Activated CD4-positive, CD25-positive, alpha-beta regulatory T cell (primary cell): ENCODE measurements at regions not wholly inside any gene's neighbourhood (a gene's known extent, or its start where the extent isn't known, plus 50 kb on each side); places are given as distances from the start of the nearest gene placed in this dataset.

Experiments used
- DNase-seq, 4 experiments: peaks; one replicate each; lab custom pipeline; 2025; lab: John Stamatoyannopoulos, UW

DNA sequence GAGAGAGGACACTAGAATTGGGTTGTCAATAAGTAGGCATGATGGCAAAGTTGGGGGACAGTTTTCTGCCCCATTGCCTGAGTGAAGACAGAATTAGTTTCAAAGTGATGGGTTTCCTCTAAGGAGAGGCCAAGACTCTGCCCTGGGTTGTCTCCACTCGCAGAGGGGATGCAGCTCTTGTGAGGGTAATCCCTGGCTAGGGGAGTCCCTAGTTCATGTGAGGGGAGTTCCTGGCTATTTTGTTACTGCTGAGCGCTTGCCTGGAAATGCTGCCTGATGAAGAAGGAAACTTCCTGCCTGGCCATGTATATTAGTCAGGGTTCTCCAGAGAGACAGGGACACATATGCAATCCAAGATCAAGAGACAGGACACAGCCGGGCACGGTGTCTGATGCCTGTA is 501.5 kb downstream of the BCL11A start:
- DNase-seq = no peak

GRCh38 chr2:60047944-60048525 is 505.4 kb downstream of the BCL11A start:
- no peak for DNase-seq

DNA sequence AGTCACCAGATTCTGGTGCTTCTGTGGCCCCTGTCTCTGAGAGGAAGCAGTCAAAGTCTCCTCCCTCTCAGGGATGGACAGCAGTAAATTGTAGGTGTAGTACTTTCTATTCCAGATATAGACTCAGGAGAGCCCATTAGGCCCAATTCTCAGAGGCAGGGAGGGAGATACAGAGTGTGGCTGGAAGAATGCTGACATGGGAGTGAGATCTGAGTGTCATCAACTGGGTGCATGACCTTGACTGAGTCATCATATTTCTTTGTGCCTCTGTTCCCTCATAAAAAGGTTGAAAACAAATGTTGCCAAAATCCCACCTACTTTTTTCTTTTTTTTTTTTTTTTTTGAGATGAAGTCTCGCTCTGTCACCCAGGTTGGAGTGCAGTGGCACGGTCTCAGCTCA is 506.1 kb downstream of the BCL11A start:
- no peak for DNase-seq

GRCh38 chr2:60046529-60046928 is 506.9 kb downstream of the BCL11A start:
- DNase-seq = no peak

GRCh38 chr2:60045456-60045855 is 508.0 kb downstream of the BCL11A start:
- DNase-seq = no peak

DNA sequence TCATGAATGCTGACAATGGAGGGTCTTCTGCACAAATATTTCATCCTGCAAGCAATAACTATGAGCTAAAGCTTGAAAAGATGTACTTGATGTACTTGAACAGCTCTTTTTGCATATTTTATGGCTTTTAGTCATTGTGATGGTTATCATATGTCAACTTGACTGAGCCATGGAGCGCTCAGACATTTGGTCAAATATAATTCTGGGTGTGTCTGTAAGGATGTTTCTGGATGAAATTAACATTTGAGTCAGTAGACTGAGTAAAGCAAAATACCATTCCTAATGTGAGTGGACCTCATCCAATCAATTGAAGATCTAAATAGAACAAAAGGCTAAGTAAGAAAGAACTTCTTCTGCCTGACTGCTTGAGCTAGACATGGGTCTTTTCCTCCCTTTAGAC is 509.0 kb downstream of the BCL11A start:
- no peak for DNase-seq

- no peak for DNase-seq
Measured at GRCh38 chr2:60042023-60042422, 511.4 kb downstream of the BCL11A start.

DNA sequence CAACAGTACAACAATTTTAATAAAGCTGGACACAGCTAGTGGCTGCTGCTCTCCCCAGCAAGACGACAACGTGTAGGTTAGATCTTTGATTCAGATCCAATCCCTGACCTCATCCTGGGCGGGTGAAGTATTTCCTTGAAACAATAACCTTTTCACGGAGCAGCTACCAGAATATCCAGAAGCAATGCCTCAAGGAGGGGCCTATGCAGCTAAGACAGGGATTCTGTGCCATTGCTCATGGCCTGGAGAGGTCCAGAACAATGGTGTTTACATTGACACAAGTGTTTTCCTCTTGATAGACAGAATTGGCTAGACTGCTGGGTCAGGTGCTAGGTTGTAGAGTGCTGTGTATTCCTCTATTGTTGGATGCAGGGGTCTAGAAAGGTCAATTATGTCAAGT is 520.1 kb downstream of the BCL11A start:
- DNase-seq = no peak

DNA sequence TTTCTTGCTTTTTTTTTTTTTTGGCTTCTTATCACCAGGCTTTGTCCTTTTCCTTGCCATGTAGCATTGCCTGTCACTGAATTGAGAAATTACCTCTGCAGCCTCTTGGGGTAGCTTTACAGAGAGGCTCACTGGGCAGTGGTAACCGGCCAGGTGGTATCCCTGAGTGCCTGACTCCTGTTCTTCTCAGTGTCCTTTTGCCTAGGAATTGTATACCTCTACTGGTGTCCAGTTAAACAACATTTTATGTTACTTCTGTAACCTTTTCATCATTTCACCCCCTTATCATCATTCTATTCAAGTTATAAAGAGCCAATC is 523.9 kb downstream of the BCL11A start:
- no peak for DNase-seq

GRCh38 chr2:60028849-60029565 is 524.4 kb downstream of the BCL11A start:
- DNase-seq = no peak

DNA sequence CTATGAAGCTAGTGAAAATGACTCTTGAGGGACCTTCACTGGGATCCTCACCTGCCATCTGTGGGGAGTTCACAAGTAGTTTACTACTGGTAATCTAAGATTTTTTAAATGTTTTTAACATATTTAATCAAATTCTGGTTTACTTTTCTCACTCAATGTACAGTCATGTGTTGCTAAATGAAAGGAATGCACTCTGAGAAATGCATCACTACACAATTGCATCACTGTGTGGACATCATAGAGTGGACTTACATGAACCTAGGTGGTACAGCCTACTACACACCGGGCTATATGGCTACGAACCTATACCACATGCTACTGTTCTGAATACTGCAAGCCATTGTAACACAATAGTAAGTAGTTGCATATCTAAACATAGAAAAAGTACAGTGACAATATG is 528.0 kb downstream of the BCL11A start:
- no peak for DNase-seq

DNA sequence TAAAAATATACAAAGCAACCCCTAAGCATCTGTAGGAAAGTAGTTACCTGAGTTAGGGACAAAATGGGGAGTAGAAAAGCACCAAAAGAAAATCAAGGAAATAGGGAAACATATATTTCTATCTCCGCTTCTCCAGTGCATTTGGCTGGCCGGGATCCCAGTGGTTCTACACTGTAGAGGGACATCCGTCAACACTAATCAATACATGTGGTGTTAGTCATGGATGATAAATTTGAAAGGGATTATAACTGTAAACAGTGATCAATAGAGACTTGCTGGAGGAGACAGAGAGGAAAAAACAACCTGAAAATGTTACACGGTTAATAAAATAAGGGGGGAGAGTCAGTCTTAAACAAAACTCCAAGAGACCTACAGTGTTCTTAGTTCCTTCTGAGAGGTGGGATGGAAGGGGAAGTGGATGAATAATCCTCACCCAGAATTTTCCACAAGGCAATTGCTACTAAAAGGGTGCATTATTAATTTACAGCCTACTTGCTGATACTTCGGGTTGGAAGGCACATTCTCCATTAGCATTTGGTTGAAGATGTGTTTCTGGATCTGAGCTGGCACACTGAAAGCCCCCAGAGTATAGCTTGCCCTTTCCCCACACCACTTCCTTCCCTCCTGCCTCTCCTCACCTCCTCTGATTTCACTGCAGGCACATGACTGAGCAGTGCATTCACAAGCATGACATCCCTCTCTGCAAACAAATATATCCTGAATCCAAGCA is 530.0 kb downstream of the BCL11A start:
- no peak for DNase-seq

DNA sequence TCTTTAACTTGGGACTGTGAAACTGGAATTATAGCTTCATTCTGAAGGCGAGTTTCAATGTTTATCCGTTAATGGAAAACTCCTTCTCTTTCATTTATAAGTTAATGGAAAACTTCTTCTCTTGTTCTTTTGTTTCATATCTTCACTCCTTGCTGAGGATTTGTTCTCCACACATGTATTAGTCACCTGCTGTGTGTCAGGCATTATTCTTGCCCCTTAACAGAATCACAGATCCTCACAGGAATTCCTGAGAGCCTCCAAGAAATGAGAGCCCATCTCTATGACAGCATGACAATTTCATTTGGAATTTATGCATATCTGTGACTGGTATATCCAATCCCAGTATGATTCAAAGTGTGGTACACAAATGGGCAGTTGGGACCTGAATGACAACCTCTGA is 545.8 kb downstream of the BCL11A start:
- DNase-seq = no peak

GRCh38 chr2:60003076-60003475 is 550.4 kb downstream of the BCL11A start:
- no peak for DNase-seq

DNA sequence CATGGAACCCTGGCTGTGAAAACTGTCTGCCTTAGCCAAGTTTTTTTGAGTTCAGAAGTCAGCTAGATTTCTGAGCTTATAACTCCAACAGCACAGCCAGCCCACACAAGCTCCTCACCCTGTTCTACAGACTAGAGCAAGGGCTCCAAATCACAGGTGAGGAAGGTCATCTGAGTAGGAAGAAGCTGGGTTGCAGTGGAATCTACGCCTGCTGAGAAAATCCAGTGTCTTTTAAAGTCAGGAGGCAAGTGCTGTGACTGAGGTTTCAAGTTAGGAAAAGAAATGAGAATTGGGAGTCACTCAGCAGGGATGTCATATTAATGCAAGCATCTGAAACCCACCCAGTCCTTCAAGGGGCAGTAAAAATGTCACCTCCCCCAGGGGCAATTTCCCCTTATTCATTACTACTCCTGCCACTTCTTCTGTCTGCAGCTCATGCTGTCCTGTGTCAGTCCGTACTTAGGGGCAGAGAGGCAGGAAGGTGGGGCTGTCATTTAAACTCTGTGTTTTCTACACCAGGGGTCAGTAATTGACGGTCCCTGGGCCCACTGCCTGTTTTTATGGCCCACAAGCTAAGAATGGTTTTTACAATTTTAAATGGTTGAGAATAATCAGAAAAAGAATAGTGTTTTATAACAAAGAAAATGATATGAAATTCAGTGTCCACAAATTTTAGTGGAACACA is 551.1 kb downstream of the BCL11A start:
- no peak for DNase-seq

DNA sequence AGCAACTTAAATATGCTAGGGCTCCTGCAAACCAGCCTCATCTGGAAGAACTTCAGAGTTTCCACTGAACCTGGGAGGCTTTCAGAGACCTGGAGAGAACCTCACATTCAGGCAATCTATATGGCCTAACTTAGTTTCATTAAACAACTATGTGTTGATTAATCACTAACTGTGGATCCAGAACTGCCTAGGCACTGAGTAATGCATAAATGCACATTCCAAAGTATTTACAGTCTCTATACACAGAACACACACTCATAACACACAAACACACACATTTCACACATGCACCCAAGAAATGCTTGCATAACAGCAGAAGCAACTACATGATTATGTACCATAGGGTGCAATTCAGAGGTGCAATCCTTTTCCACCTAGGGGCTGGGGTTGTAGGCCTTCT is 552.8 kb downstream of the BCL11A start:
- DNase-seq = no peak

GRCh38 chr2:59998324-59998723 is 555.1 kb downstream of the BCL11A start:
- no peak for DNase-seq

GRCh38 chr2:59997371-59997770 is 556.1 kb downstream of the BCL11A start:
- DNase-seq = no peak

DNA sequence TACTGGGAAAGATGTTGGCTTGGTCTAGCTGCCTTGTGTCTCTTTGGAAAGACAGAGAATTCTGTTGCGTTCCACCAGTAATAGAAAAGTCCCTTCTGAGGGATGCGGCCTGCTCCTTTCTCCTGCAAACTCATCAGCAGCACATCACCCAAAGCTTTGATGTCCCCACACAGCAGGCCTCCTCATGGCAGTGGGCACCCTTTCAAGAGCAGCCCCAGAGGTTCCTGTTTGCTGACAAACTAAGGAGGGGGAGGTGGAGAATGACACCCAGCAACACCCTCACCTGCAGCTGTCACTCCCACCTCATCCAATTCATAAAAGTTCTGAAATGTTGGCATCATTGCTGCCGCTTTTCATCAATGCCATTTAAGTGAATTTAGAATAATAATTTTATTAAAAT is 556.6 kb downstream of the BCL11A start:
- DNase-seq = no peak

DNA sequence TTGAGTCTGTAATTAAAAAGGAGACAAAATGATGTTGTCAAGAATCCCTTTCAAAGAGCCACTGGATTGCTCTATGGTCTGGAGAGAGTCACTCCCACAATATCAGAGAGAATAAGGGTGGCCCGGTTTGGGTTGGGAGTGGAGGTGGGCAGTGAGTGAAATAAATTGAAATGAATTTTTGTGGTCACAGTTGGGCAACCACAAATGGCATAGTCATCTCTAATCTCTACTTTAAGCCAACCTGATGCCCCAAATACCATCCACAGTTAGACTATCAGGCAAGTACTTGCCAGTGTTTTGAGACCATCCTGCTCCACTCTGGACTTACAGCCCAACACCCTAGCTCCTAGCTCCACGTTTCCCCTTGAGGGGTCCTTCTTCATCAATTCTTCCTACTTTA is 559.7 kb downstream of the BCL11A start:
- DNase-seq = no peak

DNA sequence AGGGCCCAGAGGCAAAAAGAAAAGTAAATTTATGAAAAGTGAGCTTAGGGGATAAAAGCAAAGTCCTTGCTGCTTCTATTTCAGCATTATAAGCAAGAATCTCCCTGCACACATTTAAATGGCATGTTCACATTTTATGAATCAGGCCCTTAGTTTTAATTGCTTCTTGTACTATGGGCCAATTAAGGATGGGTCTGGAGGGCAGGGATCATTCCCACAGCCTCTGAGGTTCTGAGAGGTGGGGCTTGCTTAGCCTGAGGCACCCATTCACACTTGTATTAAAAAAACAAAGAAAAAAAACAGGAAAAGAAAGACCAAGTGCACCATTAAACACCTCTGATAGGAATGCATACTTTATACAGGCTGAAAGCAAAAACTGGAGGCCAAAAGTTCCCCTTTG is 565.1 kb downstream of the BCL11A start:
- DNase-seq = no peak

DNA sequence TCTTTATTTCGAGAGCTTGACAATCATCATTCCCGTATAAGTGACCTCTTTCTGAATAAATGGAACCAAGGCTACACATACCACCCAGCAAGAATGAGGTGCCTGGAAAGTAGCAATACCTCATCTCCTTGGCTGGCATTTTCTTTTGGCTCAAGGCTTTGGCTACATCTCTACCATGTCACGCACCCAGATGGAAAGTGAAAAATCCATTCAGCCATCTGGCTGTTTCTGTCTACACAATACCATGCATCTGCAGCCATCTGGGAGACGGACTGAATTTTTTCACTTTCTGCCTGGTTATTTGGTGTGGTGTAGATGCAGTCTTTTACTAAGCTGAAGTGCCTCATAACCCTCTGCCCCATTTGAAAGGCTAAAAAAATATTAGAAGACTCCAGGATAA is 566.9 kb downstream of the BCL11A start:
- DNase-seq = no peak

GRCh38 chr2:59985923-59986322 is 567.5 kb downstream of the BCL11A start:
- DNase-seq = no peak
